ENCODE measurements at regions not wholly inside any gene's neighbourhood (a gene's known extent, or its start where the extent isn't known, plus 50 kb on each side); places are given as distances from the start of the nearest gene placed in this dataset.
"Not testable (repeated sequence)": the region's sequence is repeated elsewhere in the genome, so short reads cannot be mapped to it uniquely, and the experiment has no call there.

- not testable (repeated sequence) for TF ChIP-seq CTCF (conservative IDR thresholded peaks at IDR 0.05; ENCODE audit: low read length); EZH2phosphoT487 (IDR thresholded peaks at IDR 0.05; ENCODE audit: borderline replicate concordance)
These were observed 61.1 kb downstream of the RAD54L2 start for GRCh38 chr3:51599638-51600037.

Measured in Loucy (cell line).